ELF-1 (cell line): ENCODE measurements at regions not wholly inside any gene's neighbourhood (a gene's known extent, or its start where the extent isn't known, plus 50 kb on each side); places are given as distances from the start of the nearest gene placed in this dataset.
"Not testable (repeated sequence)": the region's sequence is repeated elsewhere in the genome, so short reads cannot be mapped to it uniquely, and the experiment has no call there.

ENCODE experiments used
- DNase-seq: peaks from one replicate; pipeline ENCODE4 v3.0.0-alpha.2; 2016; ENCODE audit warnings: low read depth, low spot score

- no peak for DNase-seq
Observed at GRCh38 chr12:67455236-67455635, 186.1 kb downstream of the CAND1 start.

GRCh38 chr12:67456431-67456901 lies 187.3 kb downstream of the CAND1 start:
- DNase-seq = no peak

- DNase-seq = no peak
Observed at GRCh38 chr12:67457136-67457535, 188.0 kb downstream of the CAND1 start.

GRCh38 chr12:67457778-67458665 lies 188.9 kb downstream of the CAND1 start:
- no peak for DNase-seq

- no peak for DNase-seq
Observed at GRCh38 chr12:67459173-67459572, 189.4 kb upstream of the DYRK2 start.

- DNase-seq = no peak
Observed at GRCh38 chr12:67459578-67459977, 189.0 kb upstream of the DYRK2 start.

- no peak for DNase-seq
Observed at GRCh38 chr12:67460388-67460787, 188.2 kb upstream of the DYRK2 start.

- peak; percentile 15 for DNase-seq
Observed at GRCh38 chr12:67468549-67469245, 179.8 kb upstream of the DYRK2 start.

GRCh38 chr12:67469666-67470065 lies 178.9 kb upstream of the DYRK2 start:
- DNase-seq = peak; percentile 77

GRCh38 chr12:67471810-67472209 lies 176.7 kb upstream of the DYRK2 start:
- no peak for DNase-seq

- DNase-seq = no peak
Observed at GRCh38 chr12:67472539-67472938, 176.0 kb upstream of the DYRK2 start.

- DNase-seq = no peak
Observed at GRCh38 chr12:67474934-67475620, 173.5 kb upstream of the DYRK2 start.

- no peak for DNase-seq
Observed at GRCh38 chr12:67475725-67476124, 172.8 kb upstream of the DYRK2 start.

- DNase-seq = no peak
Observed at GRCh38 chr12:67477681-67478265, 170.8 kb upstream of the DYRK2 start.

GRCh38 chr12:67482751-67483661 lies 165.5 kb upstream of the DYRK2 start:
- DNase-seq = no peak

- peak; percentile 68 for DNase-seq
Observed at GRCh38 chr12:67483871-67484554, 164.5 kb upstream of the DYRK2 start.

GRCh38 chr12:67484791-67485480 lies 163.6 kb upstream of the DYRK2 start:
- no peak for DNase-seq

- DNase-seq = no peak
Observed at GRCh38 chr12:67486671-67487070, 161.9 kb upstream of the DYRK2 start.

GRCh38 chr12:67488349-67488748 lies 160.2 kb upstream of the DYRK2 start:
- DNase-seq = not testable (repeated sequence)

GRCh38 chr12:67489007-67489406 lies 159.5 kb upstream of the DYRK2 start:
- DNase-seq = no peak
